GM19240 (cell line): ENCODE measurements at regions not wholly inside any gene's neighbourhood (a gene's known extent, or its start where the extent isn't known, plus 50 kb on each side); places are given as distances from the start of the nearest gene placed in this dataset.

Source experiments
- DNase-seq: peaks from one replicate; pipeline ENCODE4 v3.0.0; 2011; ENCODE audit warnings: low spot score; ENCODE audit not compliant: insufficient read length

DNA sequence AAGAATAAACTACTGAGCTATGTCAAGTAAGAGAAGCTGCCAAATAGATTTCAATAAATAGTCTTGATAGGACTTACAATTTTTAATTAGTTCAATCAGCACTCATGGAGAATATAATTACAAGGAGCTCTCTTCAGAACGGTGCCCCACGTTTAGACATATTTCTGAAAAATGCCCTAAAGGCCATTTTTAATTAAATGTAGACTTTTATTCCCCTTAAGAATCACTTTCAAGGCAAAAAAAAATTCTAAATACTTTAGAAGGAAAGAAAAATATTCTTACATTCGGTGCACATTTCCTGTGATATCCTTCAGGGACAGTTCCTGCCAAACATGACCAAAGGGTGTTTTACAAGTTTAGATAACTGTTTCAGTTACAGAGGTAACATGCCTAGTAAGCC is 202.5 kb upstream of the CDH7 start:
- DNase-seq = no peak

GRCh38 chr18:65547046-65547445 is 203.8 kb upstream of the CDH7 start:
- DNase-seq = no peak

GRCh38 chr18:65544701-65545100 is 206.1 kb upstream of the CDH7 start:
- DNase-seq = no peak

- no peak for DNase-seq
Measured at GRCh38 chr18:65527879-65528633, 222.8 kb upstream of the CDH7 start.

GRCh38 chr18:65526099-65526498 is 224.7 kb upstream of the CDH7 start:
- DNase-seq = no peak

DNA sequence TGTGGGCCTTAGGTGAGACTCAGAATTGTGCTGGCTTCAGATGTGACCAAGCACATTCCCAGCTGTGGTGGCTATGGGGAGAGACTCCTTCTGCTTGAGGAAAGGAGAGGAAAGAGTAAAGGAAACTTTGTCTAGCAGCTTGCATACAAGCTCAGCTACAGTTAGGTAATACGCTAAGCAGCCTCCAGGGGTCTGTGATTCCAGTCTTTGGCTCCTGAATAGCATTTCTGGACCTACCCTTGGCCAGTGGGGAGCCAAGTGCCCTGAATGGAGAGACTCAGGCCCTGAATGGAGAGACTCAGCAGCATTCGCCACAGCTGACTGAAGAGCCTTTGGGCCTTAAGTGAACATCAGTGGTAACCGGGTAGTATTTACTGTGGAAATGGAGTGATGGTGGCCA is 227.4 kb upstream of the CDH7 start:
- DNase-seq = no peak

GRCh38 chr18:65522907-65523306 is 227.9 kb upstream of the CDH7 start:
- no peak for DNase-seq

- DNase-seq = no peak
Measured at GRCh38 chr18:65516209-65516608, 234.6 kb upstream of the CDH7 start.

GRCh38 chr18:65498605-65499004 is 252.2 kb upstream of the CDH7 start:
- DNase-seq = no peak

GRCh38 chr18:65487569-65487968 is 263.2 kb upstream of the CDH7 start:
- DNase-seq = no peak

DNA sequence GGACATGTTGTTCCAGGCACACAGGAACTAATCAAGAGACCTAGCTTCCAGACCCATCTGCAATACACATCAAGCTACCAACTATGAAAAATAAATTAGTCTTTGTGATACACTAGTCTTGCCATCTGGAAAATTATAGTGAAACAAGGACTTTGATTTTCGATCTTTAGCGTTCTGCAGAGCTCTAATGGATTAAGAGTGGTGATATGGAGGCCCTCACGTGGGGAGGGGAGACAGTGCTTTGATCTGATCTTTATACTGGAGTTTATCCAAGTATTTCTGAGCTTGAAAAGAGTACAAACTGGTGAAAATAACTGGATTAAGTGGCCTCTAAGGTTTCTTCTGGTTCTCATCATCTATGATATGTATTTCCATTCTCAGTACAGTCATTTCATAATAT is 273.4 kb upstream of the CDH7 start:
- no peak for DNase-seq

DNA sequence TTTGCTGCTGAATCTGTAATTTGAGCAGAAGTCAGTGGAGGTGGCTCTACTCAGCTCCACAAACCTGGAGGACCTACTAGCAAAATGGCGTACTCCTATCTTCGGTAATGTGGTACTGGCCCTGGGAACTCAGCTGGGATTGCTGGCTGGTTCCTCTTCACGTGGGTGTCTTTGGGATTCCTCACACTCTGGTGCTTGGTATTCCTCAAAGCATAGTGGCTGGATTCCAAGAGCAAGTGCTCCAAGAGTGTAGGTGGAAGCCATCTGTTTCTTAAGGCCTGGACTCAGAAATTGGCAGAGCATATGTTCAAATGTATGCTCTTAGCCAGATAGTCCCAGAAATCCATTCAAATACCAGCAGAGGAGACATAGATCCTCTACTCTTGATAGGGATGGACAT is 281.9 kb upstream of the CDH7 start:
- DNase-seq = no peak

DNA sequence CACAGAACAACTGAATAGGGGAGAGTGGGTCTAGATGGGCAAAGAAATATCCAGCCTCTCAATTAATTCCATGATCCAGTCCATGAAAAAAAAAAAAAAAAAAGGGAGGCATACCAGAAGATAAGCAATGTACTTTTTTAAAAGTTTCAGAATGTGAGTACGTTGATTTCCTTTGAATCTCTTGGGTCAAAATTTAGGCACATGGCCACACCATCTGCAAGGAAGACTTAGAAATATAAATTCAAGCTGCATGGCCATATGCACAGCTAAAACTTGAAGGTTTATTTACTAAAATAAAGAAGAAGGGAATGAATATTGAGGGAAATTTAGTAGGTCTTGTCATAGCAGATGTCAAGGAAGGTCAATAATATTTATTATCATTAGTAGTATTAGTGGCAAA is 286.5 kb upstream of the CDH7 start:
- DNase-seq = no peak

DNA sequence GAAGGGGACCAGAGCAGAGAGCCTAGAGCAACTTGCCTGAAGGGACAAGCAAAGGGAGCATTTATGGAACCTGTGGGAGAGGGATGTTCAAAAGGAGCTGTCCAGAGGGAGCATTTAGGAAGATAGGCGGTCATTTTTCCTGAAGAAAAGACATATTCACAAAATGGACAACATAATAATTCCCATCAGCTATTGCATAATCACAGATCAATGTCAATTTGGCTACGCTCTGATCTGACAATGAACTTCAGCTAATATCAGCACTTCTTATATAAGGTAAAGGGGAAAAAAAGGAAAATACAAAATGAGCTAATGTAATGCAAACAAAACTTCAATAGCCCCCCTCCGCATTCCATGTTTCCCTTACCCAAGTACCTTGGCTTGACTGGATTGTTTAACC is 291.1 kb upstream of the CDH7 start:
- DNase-seq = no peak

GRCh38 chr18:65458871-65459270 is 291.9 kb upstream of the CDH7 start:
- no peak for DNase-seq

- no peak for DNase-seq
Measured at GRCh38 chr18:65439188-65439587, 311.6 kb upstream of the CDH7 start.

GRCh38 chr18:65436430-65436829 is 314.4 kb upstream of the CDH7 start:
- no peak for DNase-seq

DNA sequence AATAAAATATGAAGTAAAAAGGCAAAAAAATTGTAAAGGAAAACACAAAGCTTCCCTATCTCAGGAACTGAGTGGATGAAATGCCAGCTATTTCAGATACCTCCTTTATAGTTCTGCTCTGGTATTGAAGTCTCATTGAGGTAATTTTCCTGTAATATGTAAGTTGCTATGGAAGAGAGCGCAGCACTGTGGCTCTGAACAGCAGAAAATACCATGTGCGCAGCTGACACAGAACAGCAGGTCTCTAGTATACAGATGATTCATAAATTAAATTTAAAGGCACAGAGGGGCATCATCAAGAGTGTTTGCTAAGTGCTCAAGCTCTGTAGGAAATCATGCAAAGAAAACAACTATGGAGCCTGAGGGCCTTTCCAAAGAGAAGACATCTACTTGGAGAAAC is 315.3 kb upstream of the CDH7 start:
- DNase-seq = no peak

DNA sequence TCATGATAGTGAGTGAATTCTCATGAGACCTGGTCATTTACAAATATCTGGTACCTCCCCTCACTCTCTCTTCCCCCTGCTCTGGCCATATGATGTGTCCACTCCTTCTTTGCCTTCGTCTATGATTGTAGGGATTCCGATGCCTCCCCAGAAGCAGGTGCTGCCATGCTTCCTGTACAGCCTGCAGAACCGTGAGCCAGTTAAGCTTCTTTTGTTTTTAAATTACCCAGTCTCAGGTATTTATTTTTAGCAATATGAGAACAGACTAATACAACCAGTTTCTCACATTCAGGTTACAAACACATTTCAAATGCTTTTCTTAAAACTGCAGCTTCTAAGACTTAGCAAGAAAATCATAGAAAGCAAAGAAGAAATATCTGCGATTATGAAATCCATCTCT is 321.2 kb upstream of the CDH7 start:
- DNase-seq = no peak

GRCh38 chr18:65425366-65425765 is 325.4 kb upstream of the CDH7 start:
- no peak for DNase-seq

GRCh38 chr18:65423776-65424175 is 327.0 kb upstream of the CDH7 start:
- no peak for DNase-seq

DNA sequence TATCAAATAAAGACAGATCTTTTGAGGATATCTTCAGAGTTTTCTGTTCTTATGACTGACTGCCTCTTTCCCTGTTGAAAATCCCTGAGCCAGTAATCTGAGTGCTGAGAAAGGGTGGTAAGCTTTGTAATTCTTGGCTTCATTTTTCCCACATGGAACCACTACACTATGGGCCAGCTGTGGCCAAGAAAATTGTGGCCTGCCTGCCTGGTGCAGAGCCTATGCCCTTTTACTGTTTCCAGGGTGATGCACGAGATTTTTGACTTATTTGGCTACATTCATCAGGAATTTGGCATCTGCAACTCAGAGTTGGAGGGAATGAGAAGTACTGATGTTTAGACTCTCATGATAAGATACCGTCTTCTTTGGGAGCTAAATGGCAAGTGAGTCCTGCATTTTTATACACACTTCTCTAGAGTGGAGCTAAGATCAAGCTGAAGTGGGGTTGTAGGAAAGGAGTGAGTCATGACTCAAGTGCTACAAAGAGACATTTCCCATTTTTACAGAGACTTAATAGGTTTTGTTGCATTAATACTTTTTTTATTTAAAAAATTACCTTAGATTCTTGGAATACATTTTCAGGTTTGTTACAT is 328.2 kb upstream of the CDH7 start:
- DNase-seq = no peak

DNA sequence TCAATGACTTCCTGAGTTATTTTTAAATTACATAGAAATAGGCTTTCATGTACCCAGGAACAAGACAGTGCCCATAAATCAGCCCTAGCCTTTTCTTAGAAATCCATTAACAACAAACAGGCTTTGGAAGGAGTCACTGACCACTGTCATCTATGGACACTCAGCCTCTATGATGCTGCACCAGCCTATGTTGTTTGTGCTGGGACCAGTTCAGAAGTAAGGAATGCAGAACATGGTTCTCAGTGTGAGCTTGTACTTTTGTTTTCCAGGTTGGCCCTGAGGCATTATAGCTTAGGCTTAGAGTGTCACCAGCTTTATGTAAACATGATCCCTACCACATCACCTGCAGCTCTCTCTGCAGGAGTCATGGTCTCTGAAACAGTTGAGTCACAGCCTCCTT is 335.7 kb upstream of the CDH7 start:
- DNase-seq = no peak
